ENCODE measurements at regions not wholly inside any gene's neighbourhood (a gene's known extent, or its start where the extent isn't known, plus 50 kb on each side); places are given as distances from the start of the nearest gene placed in this dataset.

DNA sequence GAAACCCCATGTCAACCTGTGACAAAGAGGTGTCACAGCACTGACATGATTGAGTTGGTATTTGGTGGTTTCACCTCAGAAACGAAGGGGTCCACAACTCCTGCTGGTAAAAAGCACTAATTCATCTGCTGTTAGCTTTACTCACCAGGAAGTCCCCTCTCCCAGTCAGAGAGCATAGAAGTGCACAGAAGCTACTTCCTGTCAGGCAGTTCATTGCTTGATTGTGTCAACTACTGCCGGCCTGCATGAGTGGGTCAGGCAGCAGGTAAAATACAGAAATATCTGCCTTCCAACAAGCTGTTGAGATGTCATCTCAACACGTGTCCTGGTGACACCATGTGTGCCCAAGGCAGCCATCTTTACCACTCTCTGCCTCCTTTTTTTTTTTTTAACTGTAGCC lies 596.6 kb upstream of the NR2F2 start:
- no peaks in the 10 kb centered on the region for H3K4me1 ChIP-seq
- no peak overlapping the region for H3K27ac ChIP-seq
- DNase-seq: no peak
- TF ChIP-seq POLR2A (IDR thresholded peaks at IDR 0.05): no peak
- TF ChIP-seq, protein P1, sequence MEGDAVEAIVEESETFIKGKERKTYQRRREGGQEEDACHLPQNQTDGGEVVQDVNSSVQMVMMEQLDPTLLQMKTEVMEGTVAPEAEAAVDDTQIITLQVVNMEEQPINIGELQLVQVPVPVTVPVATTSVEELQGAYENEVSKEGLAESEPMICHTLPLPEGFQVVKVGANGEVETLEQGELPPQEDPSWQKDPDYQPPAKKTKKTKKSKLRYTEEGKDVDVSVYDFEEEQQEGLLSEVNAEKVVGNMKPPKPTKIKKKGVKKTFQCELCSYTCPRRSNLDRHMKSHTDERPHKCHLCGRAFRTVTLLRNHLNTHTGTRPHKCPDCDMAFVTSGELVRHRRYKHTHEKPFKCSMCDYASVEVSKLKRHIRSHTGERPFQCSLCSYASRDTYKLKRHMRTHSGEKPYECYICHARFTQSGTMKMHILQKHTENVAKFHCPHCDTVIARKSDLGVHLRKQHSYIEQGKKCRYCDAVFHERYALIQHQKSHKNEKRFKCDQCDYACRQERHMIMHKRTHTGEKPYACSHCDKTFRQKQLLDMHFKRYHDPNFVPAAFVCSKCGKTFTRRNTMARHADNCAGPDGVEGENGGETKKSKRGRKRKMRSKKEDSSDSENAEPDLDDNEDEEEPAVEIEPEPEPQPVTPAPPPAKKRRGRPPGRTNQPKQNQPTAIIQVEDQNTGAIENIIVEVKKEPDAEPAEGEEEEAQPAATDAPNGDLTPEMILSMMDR (IDR thresholded peaks at IDR 0.05): no peak
- peaks cover 0 to 5% (median 1%) of the 10 kb centered on the region in 4 donors for H3K27me3 ChIP-seq
- intact Hi-C loops (cut with DNase I): no loop called here
- no peak overlapping the region for H3K4me3 ChIP-seq
- no peaks in the 10 kb centered on the region for H3K36me3 ChIP-seq
- WGBS, 2 donors: 44 to 53% methylated on average over 3 of the region's 3 CpGs
- no peaks in the 10 kb centered on the region for H3K9me3 ChIP-seq

DNA sequence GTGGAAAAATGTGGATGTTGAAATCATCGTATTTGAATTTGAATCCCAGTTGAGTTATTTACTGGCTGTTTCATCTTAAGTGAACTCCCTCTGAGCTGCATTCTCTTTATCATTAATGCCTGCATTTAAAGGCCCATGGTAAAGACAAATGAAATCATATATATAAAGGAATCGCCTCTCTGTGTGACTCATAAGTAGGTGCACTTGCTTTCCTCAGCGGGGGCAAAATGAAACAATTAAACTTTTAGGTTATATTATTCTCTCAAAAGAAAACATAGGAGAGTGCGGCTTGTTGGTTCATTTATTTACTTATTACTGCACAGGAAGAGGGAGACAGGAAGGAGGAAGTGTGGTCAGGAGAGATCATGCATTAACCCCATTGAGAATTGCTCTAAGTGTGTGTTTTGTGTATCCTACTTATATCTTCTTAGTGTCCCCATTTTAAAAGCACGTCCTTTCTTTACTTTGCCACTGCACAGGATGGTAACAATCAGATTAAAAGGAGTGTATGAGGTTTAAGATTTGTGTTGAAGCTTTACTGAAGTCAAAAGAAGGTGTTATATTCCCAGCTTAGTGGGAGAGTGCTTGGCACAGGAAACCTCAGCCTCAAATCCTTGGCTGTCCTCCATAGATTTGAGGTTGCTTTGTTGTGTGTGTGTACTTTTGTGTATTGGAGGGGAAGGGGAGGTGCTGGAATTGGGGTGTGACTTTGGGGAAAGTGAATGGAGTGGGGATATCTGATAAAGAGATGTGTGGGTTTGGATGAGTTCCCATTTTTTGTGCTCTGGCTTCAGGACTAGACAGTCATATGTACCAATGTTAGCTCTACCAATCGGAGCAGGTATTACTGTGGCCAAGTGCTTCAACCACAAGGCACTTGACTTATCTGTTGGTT lies 595.8 kb upstream of the NR2F2 start:
- H3K4me3 ChIP-seq: no peak overlapping the region
- intact Hi-C loops (cut with DNase I): no loop called here
- DNase-seq: no peak
- 46 to 54% methylated on average over 6 of the region's 6 CpGs for WGBS, 2 donors
- H3K4me1 ChIP-seq: no peaks in the 10 kb centered on the region
- no peaks in the 10 kb centered on the region for H3K36me3 ChIP-seq
- no peak overlapping the region for H3K27ac ChIP-seq
- H3K27me3 ChIP-seq: peaks cover 0 to 5% (median 1%) of the 10 kb centered on the region in 4 donors
- no peaks in the 10 kb centered on the region for H3K9me3 ChIP-seq
- TF ChIP-seq, protein P1 (IDR thresholded peaks at IDR 0.05): no peak
- TF ChIP-seq POLR2A (IDR thresholded peaks at IDR 0.05): no peak

DNA sequence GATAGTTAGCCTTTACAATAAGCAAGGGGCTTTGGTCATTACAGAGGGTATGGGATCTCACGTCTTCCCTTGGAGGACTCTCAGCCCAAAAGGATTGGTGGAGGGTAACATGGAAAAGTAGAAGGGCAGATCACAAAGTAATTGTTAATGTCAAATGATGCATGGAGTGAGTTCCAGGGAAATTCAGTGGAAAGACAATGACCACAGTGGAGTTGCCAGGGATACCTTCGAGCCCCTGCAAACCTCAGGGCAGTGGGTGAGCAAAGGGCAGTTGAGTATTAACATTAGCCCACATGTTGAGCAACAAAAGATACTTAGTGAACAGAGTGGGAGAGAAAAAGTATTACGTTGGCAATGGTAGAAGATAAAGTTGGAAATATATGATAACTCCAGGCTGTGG lies 593.4 kb upstream of the NR2F2 start:
- no peaks in the 10 kb centered on the region for H3K9me3 ChIP-seq
- intact Hi-C loops (cut with DNase I): no loop called here
- no peak overlapping the region for H3K4me3 ChIP-seq
- H3K27me3 ChIP-seq: peaks cover 0 to 5% (median 1%) of the 10 kb centered on the region in 4 donors
- no peak for TF ChIP-seq POLR2A (IDR thresholded peaks at IDR 0.05)
- TF ChIP-seq, protein P1 (IDR thresholded peaks at IDR 0.05): no peak
- DNase-seq: no peak
- no peaks in the 10 kb centered on the region for H3K36me3 ChIP-seq
- WGBS, 2 donors: 59 to 66% methylated on average over 3 of the region's 3 CpGs
- H3K27ac ChIP-seq: no peak overlapping the region
- H3K4me1 ChIP-seq: no peaks in the 10 kb centered on the region

DNA sequence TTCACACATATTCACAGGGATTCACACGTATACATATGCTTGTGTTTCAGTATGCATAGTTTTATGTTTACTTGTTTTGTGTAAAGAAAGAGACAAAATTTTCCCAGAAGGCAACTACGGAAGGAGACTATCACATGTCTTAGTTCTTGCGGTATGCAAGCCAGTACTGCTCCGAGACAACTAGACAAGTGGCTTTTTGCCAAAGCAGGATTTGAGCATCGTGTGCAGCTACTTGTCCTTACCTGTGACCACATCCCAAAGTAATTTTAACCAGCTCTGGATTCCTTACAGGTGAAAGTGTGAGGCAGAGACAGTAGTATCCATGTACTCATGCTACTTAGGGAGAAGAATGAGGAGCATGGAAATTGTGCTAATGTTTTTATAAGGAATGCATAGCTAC lies 591.4 kb upstream of the NR2F2 start:
- DNase-seq: no peak
- Histone ChIP-seq H3K27ac (no peak overlapping the region), H3K9me3 (no peaks in the 10 kb centered on the region), H3K27me3 (peaks cover 0 to 5% (median 1%) of the 10 kb centered on the region in 4 donors), H3K4me3 (no peak overlapping the region), H3K36me3 (no peaks in the 10 kb centered on the region), H3K4me1 (no peaks in the 10 kb centered on the region)
- intact Hi-C loops (cut with DNase I): no loop called here
- TF ChIP-seq POLR2A (IDR thresholded peaks at IDR 0.05): no peak
- TF ChIP-seq, protein P1 (IDR thresholded peaks at IDR 0.05): no peak
- WGBS, 2 donors: 26 to 45% methylated on average over 5 of the region's 5 CpGs

DNA sequence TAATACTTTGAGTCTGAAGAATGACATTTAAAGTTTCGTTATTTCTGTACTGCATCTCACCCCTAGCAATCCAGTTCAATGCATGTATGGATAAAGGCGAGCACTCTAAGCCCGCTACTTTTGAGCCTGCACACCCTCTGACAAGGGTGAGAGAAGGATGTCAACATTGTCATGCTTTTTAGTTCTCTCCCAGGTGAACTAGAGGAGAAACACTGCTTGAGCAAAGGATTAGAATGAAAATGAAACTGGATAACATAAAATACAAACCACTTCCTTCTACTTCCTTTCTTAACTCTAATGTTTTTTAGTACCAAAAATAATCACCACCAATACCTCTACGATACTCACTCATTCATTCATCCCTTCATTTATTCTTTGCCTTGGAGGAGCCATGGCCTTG lies 588.7 kb upstream of the NR2F2 start:
- intact Hi-C loops (cut with DNase I): no loop called here
- Histone ChIP-seq H3K9me3 (no peaks in the 10 kb centered on the region), H3K27ac (no peak overlapping the region), H3K4me3 (no peak overlapping the region), H3K27me3 (peaks cover 0 to 5% (median 0%) of the 10 kb centered on the region in 4 donors), H3K4me1 (no peaks in the 10 kb centered on the region), H3K36me3 (no peaks in the 10 kb centered on the region)
- DNase-seq: no peak
- WGBS, 2 donors: 81 to 85% methylated on average over 4 of the region's 4 CpGs
- no peak for TF ChIP-seq POLR2A (IDR thresholded peaks at IDR 0.05)
- TF ChIP-seq, protein P1 (IDR thresholded peaks at IDR 0.05): no peak
